Loucy (cell line): ENCODE measurements at regions not wholly inside any gene's neighbourhood (a gene's known extent, or its start where the extent isn't known, plus 50 kb on each side); places are given as distances from the start of the nearest gene placed in this dataset.

Experiments used
- H2AFZ ChIP-seq: fragments of 200-600 bp; sonication (generic); 2 replicates; pipeline ENCODE4 v1.6.0; 2016; ENCODE audit warnings: antibody characterized with exemption, mild to moderate bottlenecking, low read length, moderate library complexity
- H3F3A ChIP-seq: fragments of 200-600 bp; 2 replicates; pipeline ENCODE4 v1.6.0; 2016; ENCODE audit warnings: antibody characterized with exemption, low read depth, mild to moderate bottlenecking
- H3K27me3 ChIP-seq: fragments of 200-600 bp; sonication (generic); 2 replicates; pipeline ENCODE4 v1.6.1; 2014; ENCODE audit warnings: low read length, mild to moderate bottlenecking; ENCODE audit not compliant: insufficient read depth, poor library complexity, severe bottlenecking
- H3K36me3 ChIP-seq: fragments of 200-600 bp; sonication (generic); 2 replicates; pipeline ENCODE4 v1.6.1; 2016; ENCODE audit warnings: low read length; ENCODE audit not compliant: insufficient read depth
- H3K4me1 ChIP-seq: fragments of 200-600 bp; sonication (generic); 2 replicates; pipeline ENCODE4 v1.5.1; 2014; ENCODE audit warnings: low read length, mild to moderate bottlenecking; ENCODE audit not compliant: insufficient read depth, poor library complexity, severe bottlenecking
- H3K4me2 ChIP-seq: fragments of 200-600 bp; sonication (generic); 2 replicates; pipeline ENCODE4 v1.6.0; 2014; ENCODE audit warnings: antibody characterized with exemption, low read length, low read depth, mild to moderate bottlenecking; ENCODE audit not compliant: poor library complexity, severe bottlenecking
- H3K4me3 ChIP-seq: fragments of 200-600 bp; sonication (generic); 2 replicates; pipeline ENCODE4 v1.5.1; 2014; ENCODE audit warnings: low read length, mild to moderate bottlenecking, mixed read lengths; ENCODE audit not compliant: poor library complexity, severe bottlenecking
- H3K79me2 ChIP-seq: fragments of 200-600 bp; sonication (generic); 2 replicates; pipeline ENCODE4 v1.6.1; 2014; ENCODE audit warnings: low read length; ENCODE audit not compliant: insufficient read depth
- H3K9ac ChIP-seq: fragments of 200-600 bp; sonication (generic); 2 replicates; pipeline ENCODE4 v1.6.0; 2014; ENCODE audit warnings: mild to moderate bottlenecking, low read depth, low read length, moderate library complexity; ENCODE audit not compliant: poor library complexity, severe bottlenecking
- H3K9me2 ChIP-seq: fragments of 200-600 bp; sonication (generic); replicated peaks from 2 replicates; pipeline ENCODE4 v1.6.1; 2016; ENCODE audit warnings: low read depth, low read length, mixed read lengths
- H3K9me3 ChIP-seq: fragments of 200-600 bp; sonication (generic); 2 replicates; pipeline ENCODE4 v1.6.1; 2014; ENCODE audit warnings: mild to moderate bottlenecking, antibody characterized with exemption, low read length, low read depth; ENCODE audit not compliant: insufficient read depth
- H4K20me1 ChIP-seq: fragments of 200-600 bp; sonication (generic); 2 replicates; pipeline ENCODE4 v1.6.0; 2014; ENCODE audit warnings: antibody characterized with exemption, low read length, mild to moderate bottlenecking; ENCODE audit not compliant: insufficient read depth, poor library complexity, severe bottlenecking
- EZH2phosphoT487 ChIP-seq: fragments of 200-600 bp; IDR thresholded peaks from 2 replicates; pipeline ENCODE4 v1.6.1; 2018; ENCODE audit warnings: antibody characterized with exemption, mild to moderate bottlenecking, moderate library complexity, borderline replicate concordance
- TF ChIP-seq, protein P1 (sequence below): fragments of 200-600 bp; sonication (generic); conservative IDR thresholded peaks from 2 replicates; pipeline ENCODE4 v1.5.1; 2014; ENCODE audit warnings: mild to moderate bottlenecking, antibody characterized with exemption, low read length

DNA sequence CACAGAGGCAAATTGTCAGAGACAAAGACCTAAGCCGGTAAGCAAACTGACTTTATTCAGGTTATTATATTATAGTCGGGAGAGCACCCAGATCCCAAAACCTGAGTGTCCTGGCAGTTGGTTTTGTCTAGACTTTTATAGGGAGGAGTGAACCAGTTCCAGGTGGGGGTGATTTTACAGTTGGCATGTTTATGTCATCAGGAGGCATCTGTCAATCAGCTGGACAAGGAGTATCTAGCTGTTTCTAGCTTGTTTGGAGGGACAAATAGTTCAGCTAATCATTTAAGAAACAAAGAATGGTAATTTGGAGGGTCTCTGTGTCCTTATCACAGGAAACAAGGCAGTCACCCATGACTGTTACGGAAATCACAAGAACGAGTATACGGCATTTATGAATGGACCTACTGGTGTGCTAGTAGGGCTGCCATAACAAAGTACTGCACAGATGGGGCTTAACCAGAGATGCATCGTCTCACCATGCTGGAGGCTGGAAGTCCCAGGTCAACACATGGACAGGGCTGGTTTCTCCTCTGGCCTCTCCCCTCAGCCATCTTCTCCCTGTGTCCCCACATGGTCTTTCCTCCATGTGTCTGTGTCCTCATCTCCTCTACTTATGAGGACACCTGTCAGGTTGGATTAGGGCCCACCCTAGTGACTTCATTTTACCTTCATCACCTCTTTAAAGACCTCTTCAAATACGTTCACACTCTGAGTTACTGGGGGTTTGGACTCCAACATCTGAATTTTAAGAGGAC lies 122.7 kb downstream of the LY86 start:
- no peaks in the 10 kb centered on the region for H3K9me2 ChIP-seq
- H3K9ac ChIP-seq, result peak overlapping the region; percentile 60

DNA sequence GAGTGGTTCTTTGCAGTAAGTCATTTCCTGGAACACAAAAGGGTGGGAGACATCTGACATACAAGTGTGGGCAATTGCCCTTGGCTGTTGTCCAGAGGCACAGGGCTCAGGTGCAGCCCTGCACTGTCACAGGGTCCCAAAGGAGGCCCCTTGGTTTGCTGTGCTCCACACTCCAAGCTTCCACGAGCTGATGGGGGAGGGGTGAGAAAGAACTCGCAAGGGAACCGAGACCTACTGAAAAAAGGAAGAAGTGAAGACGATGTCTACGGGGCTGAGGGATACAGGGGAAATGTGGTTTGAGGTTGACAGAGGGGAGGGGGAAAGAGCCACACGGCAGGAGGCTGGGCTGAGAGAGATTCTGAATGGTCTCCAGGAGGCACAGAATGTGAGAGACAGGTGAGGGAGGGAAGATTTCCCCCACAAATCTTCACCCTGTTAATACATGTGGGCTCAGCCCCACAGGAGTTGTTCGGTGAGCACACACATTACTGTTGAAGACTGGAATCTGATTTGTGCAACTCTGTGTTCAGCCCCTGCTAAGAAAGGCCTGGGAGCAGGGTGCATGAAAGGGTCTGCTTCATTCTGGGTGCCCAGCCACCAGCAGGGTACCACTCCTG lies 123.4 kb downstream of the LY86 start:
- no peaks in the 10 kb centered on the region for H3K36me3 ChIP-seq
- no peaks in the 10 kb centered on the region for H3F3A ChIP-seq
- no peaks in the 10 kb centered on the region for H3K27me3 ChIP-seq
- no peaks in the 10 kb centered on the region for H3K79me2 ChIP-seq
- H3K9me2 ChIP-seq, result no peaks in the 10 kb centered on the region
- H3K9ac ChIP-seq, result peak overlapping the region; percentile 60
- H3K4me3 ChIP-seq, result peak overlapping the region; percentile 13
- peak overlapping the region; percentile 64 for H3K4me2 ChIP-seq
- no peaks in the 10 kb centered on the region for H4K20me1 ChIP-seq
- H3K9me3 ChIP-seq, result no peaks in the 10 kb centered on the region
- TF ChIP-seq, protein P1, sequence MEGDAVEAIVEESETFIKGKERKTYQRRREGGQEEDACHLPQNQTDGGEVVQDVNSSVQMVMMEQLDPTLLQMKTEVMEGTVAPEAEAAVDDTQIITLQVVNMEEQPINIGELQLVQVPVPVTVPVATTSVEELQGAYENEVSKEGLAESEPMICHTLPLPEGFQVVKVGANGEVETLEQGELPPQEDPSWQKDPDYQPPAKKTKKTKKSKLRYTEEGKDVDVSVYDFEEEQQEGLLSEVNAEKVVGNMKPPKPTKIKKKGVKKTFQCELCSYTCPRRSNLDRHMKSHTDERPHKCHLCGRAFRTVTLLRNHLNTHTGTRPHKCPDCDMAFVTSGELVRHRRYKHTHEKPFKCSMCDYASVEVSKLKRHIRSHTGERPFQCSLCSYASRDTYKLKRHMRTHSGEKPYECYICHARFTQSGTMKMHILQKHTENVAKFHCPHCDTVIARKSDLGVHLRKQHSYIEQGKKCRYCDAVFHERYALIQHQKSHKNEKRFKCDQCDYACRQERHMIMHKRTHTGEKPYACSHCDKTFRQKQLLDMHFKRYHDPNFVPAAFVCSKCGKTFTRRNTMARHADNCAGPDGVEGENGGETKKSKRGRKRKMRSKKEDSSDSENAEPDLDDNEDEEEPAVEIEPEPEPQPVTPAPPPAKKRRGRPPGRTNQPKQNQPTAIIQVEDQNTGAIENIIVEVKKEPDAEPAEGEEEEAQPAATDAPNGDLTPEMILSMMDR, result no peak
- no peak for TF ChIP-seq EZH2phosphoT487
- H2AFZ ChIP-seq, result peak overlapping the region; percentile 14
- H3K4me1 ChIP-seq, result peaks cover 38% of the 10 kb centered on the region

More for the DNA sequence above, 122.7 kb downstream of the LY86 start:
- no peaks in the 10 kb centered on the region for H3K27me3 ChIP-seq
- H3K4me3 ChIP-seq, result peak overlapping the region; percentile 13
- H3K36me3 ChIP-seq, result no peaks in the 10 kb centered on the region
- H3K4me1 ChIP-seq, result peaks cover 34% of the 10 kb centered on the region
- H2AFZ ChIP-seq, result peak overlapping the region; percentile 14; the same call in 1 of the 2 replicates
- peak overlapping the region; percentile 64 for H3K4me2 ChIP-seq
- TF ChIP-seq, protein P1, result no peak
- no peak for TF ChIP-seq EZH2phosphoT487
- no peaks in the 10 kb centered on the region for H3F3A ChIP-seq
- no peaks in the 10 kb centered on the region for H3K9me3 ChIP-seq
- no peaks in the 10 kb centered on the region for H4K20me1 ChIP-seq
- no peaks in the 10 kb centered on the region for H3K79me2 ChIP-seq

DNA sequence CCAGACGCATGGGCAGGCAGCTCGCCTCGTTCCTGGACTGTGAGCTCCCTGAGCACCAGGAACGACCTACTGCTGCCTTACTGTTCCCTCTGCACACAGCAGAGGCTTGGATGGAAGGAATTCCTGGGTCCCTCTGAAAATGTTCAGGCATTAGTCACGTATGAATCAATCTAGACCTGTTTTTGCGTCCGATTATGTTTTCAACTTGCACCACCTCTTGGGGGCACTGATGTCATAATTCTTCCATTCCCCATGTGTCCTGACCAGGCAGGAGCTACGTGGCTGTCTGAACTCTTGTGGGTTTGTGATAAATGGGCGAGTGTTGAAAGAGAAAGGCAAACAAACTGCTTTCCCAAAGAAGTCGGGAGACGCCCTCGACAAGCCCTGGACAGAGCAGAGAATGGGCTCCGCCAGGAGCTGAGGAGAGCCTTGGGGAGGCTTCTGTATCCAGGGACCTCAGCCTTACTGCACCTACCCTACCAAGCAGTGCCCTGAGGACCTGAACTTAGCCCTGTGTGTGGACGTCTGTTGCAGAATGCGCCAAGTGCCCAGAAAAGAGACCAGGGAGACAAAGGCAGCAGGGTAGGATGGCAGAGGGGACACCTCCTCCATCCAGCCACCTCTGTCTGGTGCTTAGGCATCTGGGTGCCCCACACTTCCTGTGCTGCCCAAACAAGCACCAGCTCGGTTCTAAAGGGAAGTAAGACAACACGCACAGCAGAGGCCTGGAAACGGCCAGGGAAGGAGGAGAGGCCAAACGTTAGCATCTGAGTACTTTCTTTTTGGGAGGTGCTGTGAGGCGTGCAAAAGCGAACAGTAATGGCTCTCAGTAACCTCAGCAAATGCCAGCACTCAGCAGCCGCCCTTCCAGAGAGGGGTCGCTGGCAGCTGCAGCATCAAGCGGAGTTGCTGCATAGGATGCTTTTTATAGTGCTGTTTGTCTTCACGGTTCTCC lies 124.2 kb downstream of the LY86 start:
- H3K4me2 ChIP-seq, result peak overlapping the region; percentile 64

More for the DNA sequence above, 124.2 kb downstream of the LY86 start:
- Histone ChIP-seq H3K36me3 (no peaks in the 10 kb centered on the region), H3K9me2 (no peaks in the 10 kb centered on the region), H3K79me2 (no peaks in the 10 kb centered on the region), H3K9ac (peak overlapping the region; percentile 60), H3F3A (no peaks in the 10 kb centered on the region), H3K4me1 (peaks cover 44% of the 10 kb centered on the region), H3K27me3 (no peaks in the 10 kb centered on the region), H2AFZ (peak overlapping the region; percentile 14), H4K20me1 (no peaks in the 10 kb centered on the region), H3K4me3 (peak overlapping the region; percentile 13), H3K9me3 (no peaks in the 10 kb centered on the region)
- TF ChIP-seq EZH2phosphoT487, result no peak
- TF ChIP-seq, protein P1, result 0 out of 2 replicates have a peak, but pooled peaks have one; percentile 9
